ENCODE measurements at regions not wholly inside any gene's neighbourhood (a gene's known extent, or its start where the extent isn't known, plus 50 kb on each side); places are given as distances from the start of the nearest gene placed in this dataset.

DNA sequence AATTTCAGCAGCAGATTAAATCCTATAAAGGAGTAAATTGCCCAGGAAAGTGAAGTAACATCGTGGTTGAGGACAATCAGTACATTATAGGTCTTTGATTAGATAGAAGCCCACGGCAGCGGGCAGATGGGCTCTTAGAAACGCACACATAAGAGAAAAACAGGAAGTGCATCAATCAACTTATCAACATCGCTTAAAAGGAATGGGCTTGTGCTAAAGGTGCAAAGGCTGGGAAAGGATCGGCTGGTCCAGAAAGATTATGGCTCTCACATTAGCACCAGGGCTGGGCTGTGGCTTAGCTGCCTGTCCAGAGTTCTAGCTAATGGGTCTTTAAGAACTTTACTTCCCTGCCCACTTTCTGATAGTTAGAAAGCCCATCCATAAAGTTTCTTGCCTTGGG lies 292.0 kb upstream of the TNRC6C start:
- TF ChIP-seq, protein P1, sequence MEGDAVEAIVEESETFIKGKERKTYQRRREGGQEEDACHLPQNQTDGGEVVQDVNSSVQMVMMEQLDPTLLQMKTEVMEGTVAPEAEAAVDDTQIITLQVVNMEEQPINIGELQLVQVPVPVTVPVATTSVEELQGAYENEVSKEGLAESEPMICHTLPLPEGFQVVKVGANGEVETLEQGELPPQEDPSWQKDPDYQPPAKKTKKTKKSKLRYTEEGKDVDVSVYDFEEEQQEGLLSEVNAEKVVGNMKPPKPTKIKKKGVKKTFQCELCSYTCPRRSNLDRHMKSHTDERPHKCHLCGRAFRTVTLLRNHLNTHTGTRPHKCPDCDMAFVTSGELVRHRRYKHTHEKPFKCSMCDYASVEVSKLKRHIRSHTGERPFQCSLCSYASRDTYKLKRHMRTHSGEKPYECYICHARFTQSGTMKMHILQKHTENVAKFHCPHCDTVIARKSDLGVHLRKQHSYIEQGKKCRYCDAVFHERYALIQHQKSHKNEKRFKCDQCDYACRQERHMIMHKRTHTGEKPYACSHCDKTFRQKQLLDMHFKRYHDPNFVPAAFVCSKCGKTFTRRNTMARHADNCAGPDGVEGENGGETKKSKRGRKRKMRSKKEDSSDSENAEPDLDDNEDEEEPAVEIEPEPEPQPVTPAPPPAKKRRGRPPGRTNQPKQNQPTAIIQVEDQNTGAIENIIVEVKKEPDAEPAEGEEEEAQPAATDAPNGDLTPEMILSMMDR (IDR thresholded peaks at IDR 0.05) = no peak
- no peak for TF ChIP-seq ZFX (IDR thresholded peaks at IDR 0.05; ENCODE audit: borderline replicate concordance)

Measured in 22Rv1 (cell line).